ENCODE measurements at regions not wholly inside any gene's neighbourhood (a gene's known extent, or its start where the extent isn't known, plus 50 kb on each side); places are given as distances from the start of the nearest gene placed in this dataset.

DNA sequence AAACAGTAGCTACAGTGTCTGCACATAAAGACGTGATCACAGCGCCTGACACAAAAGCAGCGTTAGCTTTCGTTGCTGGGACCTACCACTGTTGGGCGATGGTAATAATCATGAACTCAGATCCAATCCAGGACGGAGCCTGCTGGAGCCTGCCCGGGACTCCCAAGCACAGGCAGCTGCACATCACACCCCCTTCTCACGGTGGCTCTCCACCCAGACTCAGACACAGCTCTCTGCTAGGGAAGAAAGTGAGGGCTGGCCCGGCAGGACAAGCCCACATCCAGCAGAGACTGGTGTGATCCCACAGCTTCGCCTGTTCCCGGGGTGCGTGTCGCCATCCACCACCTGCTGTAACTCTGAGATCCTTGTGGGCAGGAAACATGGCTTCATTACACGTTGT, 49.9 kb upstream of the FOXN3 start:
- intact Hi-C loops (cut with DNase I): no loop called here
- Histone ChIP-seq H3K27ac (replicated peaks in 1 of 4) (no peak overlapping the region), H3K4me3 (no peak overlapping the region), H3K36me3 (no peaks in the 10 kb centered on the region), H3K4me1 (peaks cover 0 to 13% (median 9%) of the 10 kb centered on the region in 4 donors), H3K27me3 (no peaks in the 10 kb centered on the region), H3K9me3 (no peaks in the 10 kb centered on the region)
- DNase-seq (ENCODE audit: extremely low spot score): no peak
- 83% methylated on average over 14 of the region's 14 CpGs for WGBS
- TF ChIP-seq EP300 (IDR thresholded peaks at IDR 0.05) (no peak), POLR2A (IDR thresholded peaks at IDR 0.05; ENCODE audit: low read depth) (no peak), POLR2AphosphoS5 (IDR thresholded peaks at IDR 0.05) (no peak)
- TF ChIP-seq, protein P1, sequence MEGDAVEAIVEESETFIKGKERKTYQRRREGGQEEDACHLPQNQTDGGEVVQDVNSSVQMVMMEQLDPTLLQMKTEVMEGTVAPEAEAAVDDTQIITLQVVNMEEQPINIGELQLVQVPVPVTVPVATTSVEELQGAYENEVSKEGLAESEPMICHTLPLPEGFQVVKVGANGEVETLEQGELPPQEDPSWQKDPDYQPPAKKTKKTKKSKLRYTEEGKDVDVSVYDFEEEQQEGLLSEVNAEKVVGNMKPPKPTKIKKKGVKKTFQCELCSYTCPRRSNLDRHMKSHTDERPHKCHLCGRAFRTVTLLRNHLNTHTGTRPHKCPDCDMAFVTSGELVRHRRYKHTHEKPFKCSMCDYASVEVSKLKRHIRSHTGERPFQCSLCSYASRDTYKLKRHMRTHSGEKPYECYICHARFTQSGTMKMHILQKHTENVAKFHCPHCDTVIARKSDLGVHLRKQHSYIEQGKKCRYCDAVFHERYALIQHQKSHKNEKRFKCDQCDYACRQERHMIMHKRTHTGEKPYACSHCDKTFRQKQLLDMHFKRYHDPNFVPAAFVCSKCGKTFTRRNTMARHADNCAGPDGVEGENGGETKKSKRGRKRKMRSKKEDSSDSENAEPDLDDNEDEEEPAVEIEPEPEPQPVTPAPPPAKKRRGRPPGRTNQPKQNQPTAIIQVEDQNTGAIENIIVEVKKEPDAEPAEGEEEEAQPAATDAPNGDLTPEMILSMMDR (IDR thresholded peaks at IDR 0.05): no peak

Small RNAs in the stretch of these regions (small RNA-seq; reads per million reads assigned to genes)
- 0 reads per million in 3 donors for gene RF00019
- 0 reads per million in 3 donors for gene RN7SKP107

Data from esophagus muscularis mucosa (tissue), 4 donors.